ENCODE measurements at regions not wholly inside any gene's neighbourhood (a gene's known extent, or its start where the extent isn't known, plus 50 kb on each side); places are given as distances from the start of the nearest gene placed in this dataset.

- no peak for DNase-seq
Measured at GRCh38 chr13:40469581-40470310, 196.7 kb downstream of the FOXO1 start.

- peak; percentile 32 for DNase-seq
Measured at GRCh38 chr13:40470660-40471059, 195.8 kb downstream of the FOXO1 start.

DNA sequence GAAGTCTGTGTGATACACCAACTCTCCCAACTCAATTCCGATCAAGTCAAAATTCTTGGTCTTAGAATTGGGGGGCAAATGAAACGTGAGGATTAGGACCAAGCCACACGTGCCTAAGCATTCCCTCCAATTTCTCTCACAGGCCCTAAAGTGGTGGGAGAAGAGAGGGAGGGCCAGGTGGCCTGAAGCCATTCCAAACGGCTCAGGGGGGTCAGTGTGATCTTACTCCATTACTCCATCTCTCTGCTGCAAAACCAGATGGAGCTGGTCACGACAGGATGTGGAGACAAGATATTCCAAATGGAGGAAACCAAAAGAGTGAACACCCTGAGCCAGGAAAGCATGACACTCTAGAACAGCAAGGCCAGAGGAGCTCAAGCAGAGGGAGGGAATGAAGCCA is 195.4 kb downstream of the FOXO1 start:
- no peak for DNase-seq

DNA sequence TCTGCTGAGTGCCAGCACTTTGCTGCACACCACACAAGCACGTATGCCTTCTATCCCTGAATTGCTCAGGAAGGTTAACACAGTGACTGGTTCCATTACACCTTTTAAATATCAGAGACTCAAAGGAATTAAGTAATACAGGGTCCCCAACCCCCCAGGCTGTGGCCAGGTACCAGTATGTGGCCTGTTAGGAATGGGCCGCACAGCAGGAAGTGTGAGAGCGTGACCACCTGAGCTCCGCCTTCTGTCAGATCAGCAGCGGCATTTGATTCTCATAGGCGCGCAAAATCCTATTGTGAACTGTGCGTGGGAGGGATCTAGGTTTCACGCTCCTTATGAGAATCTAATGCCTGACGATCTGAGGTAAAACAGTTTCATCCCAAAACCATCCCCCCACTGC is 194.5 kb downstream of the FOXO1 start:
- DNase-seq: no peak

GRCh38 chr13:40472427-40473220 is 193.8 kb downstream of the FOXO1 start:
- no peak for DNase-seq

DNA sequence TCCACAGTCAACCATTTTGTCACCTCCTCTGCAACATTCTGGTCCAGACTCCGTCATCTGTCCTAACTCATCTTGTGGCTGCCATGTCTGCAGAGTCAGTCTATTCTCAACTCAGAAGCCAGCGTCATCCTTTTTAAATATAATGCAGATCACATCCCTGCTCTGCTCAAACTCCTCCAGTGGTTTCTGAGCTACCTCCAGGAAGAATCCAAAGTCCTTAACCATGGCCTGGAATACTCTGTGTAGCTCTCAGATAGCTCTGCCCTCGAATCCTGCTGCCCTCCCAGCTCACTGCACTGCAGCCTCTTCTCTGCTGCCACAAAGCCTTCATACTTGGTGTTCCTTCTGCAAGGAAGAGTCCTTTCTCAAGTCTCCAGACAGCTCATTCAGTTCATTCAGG is 190.8 kb downstream of the FOXO1 start:
- DNase-seq: no peak

- peak; percentile 30 for DNase-seq
Measured at GRCh38 chr13:40476175-40476958, 190.1 kb downstream of the FOXO1 start.

DNA sequence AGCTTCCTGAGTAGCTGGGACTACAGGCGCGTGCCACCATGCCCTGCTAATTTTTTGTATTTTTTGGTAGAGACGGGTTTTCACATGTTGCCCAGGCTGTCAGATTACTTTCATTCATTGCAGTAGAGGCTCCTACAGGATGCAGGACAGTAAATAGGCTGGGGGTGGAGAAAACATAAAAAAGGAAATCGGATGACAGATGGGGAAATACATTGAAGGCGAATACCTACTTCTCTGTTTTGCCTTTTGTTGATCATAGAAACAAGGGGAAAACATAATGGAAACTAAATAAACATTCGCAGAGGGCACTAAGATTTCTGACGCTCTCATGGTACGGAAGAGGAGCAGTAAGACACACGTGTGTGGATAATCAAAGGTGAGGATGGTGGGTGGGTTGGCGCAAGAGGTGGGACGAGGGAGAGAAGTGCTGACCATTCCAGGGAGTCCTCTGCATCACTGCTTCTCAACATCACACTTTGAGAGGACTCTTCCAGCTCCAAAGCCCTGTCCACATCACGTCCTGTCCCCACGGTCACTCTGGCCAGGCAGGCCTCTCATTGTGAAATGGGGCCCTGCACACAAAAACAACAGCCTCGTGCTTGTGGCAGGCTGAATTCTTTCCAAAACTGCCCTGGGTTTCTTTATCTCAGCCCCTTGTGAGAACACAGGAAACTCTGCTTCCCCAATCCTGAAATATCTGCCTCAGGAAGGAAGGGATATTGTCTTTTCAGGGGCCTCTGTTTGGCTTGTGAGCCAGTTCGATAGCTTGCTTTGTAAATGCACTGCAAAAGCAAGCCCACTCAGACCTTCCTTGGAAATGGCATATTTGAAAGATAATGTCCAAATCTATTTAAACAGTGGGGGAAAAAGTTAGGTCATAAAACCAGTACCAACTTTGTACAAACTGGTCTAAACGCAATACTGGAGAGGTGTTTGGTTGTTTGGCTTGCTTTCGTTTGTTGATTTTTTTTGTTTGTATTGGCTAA is 188.5 kb downstream of the FOXO1 start:
- DNase-seq: peak; percentile 94

- DNase-seq: peak; percentile 24
Measured at GRCh38 chr13:40478775-40479174, 187.7 kb downstream of the FOXO1 start.

DNA sequence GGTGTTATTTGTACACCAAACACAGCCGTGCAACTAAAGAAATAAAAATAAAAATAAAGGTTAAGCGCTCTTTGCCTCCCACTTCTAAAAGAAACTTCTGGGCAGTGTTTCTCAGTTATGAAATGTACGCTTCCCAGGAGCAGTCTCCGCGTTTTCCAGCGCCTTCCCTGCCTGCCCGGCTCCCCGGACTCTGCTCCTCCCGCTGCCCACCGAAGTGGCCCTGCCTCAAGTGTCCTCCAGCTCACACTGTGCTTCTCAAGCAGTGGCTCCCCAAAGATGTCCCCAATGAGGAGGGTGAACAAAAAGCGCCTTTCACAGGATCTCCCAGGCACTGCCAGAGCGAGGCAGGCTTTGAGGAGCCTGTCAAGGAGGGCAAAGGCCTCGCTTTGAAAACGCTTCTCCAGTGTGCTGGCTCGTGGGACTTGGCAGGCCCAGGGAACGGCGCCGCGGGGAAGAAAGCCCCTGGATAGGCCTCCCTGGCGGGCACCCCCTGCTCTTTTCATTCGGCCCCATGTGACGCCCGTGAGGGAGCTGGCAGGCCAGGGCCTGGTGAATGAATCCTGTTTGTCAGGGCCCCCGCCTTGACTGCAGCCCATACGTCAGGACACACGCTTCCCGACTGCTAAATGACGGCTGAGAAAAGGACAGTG is 187.1 kb downstream of the FOXO1 start:
- DNase-seq: no peak

DNA sequence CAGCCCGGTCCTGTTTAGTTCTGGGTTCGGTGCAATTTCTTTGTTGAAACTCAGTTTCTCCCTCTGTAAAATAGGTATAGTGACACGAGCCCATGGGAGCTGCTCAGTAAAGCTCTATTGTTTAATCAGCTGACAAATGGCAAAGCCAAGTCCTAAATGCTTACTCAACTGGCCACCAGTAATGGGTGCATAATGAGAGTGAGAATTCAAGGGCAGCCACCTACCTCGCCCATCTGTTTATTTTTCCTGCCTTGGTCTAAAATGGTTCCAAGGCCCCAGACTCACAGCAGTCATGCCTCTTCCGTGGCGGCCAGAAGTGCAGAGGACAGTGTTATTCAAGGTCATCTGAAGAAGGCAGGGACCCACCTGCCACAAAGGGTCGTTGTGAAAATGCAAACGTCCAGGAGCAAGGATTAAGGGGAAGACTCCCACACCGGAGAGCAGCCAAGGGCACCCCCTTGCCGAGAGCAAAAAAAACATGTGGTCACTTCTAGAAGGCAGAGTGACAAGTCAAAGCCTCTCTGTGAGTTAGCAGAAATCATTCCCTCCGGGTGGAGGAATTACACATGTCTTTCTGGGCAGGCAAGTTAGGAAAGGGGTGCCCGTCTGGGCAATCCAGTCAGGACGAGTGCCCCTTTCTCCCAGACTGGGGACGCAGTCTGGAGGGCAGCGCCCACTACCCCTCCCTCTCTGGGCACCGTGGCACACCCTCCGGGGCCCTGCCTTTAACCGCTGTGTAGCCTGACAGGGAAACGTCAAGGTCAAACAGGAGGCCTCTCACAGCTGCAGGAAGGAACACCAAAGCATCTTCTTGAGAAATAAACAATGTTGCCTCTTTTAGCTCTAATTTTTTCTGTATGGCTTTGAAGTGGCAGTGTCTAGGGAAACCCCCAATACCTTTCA is 186.2 kb downstream of the FOXO1 start:
- DNase-seq: no peak

- no peak for DNase-seq
Measured at GRCh38 chr13:40480915-40481516, 185.4 kb downstream of the FOXO1 start.

GRCh38 chr13:40483601-40484000 is 182.8 kb downstream of the FOXO1 start:
- no peak for DNase-seq

- DNase-seq: no peak
Measured at GRCh38 chr13:40484101-40484800, 182.2 kb downstream of the FOXO1 start.

- no peak for DNase-seq
Measured at GRCh38 chr13:40484974-40485373, 181.5 kb downstream of the FOXO1 start.

DNA sequence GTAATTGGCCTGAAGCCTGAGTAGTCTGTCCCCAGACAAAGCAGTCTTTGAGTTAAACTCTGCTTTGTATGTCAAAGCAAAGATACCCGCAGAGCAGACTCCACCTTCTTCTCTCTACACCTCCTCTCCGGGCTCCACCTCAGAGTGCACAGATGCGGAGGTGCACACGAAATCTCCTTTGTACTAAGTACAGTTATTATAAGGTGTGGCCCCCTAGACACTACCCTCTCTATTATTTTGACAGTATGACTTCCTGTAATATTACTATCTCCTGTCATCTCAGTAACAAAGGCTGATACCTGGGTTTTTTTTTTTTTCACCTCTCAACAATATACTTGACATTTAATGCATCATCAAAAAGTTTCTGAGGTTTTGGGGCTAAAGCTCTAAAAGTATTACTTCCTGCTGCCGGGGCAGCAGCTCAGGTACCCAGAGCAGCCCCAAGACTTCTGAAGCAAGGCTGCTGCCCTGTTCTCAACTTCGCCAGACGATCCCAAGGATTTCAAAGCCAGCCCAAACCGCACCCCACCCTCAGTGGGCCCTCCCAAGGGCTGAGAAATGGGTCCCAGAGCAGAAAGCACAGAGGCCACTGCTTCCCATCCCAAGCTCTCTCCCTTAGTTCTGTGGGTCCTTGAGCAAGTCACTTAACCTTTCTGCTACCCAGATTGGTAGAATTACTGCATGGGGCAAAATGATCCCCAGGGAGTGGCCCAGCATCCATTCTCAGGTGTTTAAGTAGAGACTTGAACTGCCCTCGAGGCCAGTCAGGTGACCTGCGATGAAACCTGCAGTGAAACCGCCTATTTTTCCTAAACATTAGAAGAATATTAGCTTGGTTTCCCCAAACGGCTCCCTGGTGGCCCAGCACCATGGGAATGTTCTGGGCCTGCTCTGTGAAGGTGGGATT is 180.6 kb downstream of the FOXO1 start:
- DNase-seq: no peak

DNA sequence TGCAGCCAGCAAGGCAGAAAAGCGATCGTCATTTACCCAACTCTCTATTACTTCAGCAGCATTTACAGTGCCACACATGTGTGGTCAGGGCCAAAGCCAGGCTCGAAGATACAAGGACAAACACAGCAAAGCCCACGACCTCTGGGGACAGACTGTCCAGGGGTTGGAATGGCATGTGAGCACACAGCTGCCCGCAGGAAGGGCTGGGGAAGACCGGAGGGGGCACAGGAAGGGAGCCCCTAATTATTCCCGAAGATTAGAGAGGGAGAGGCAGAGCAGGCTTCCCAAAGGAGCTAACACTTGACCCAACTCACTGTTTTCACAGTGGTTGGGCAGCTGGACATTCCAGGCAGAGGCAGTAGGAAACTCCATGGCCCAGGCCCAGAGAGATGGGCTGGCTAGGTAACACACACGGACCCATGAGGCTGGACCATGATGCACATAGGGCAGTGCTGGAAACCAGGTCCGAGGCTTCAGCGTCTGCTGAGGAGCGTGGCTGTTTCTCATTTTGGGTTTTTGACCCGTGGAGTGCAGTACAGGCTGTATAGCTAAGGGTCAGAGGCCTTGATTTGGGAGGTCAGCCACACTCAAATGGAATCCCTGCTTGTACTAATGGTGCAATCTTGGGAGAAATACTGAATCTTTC is 179.8 kb downstream of the FOXO1 start:
- no peak for DNase-seq
